PFSK-1 (cell line): ENCODE measurements at regions not wholly inside any gene's neighbourhood (a gene's known extent, or its start where the extent isn't known, plus 50 kb on each side); places are given as distances from the start of the nearest gene placed in this dataset.

Source experiments
- FOXP2 ChIP-seq: optimal IDR thresholded peaks from 2 replicates; pipeline ENCODE3; 2011; ENCODE audit warnings: borderline replicate concordance, control low read depth, inconsistent platforms; ENCODE audit not compliant: insufficient read depth; ENCODE audit errors: extremely low read length, extremely low read depth
- POLR2AphosphoS5 ChIP-seq: IDR thresholded peaks from 2 replicates; pipeline ENCODE4 v1.6.1; 2012; ENCODE audit warnings: low read depth, mild to moderate bottlenecking, control low read depth, low read length, moderate library complexity
- SIN3A ChIP-seq: IDR thresholded peaks from 2 replicates; pipeline ENCODE4 v1.6.1; 2012; ENCODE audit warnings: mild to moderate bottlenecking, low read length, moderate library complexity, borderline replicate concordance; ENCODE audit not compliant: insufficient read depth
- TAF1 ChIP-seq: IDR thresholded peaks from 2 replicates; pipeline ENCODE4 v1.6.1; 2012; ENCODE audit warnings: low read length, control low read depth, borderline replicate concordance; ENCODE audit not compliant: insufficient read depth
- TF ChIP-seq, protein P1 (sequence below), 2 experiments: IDR thresholded peaks; 2 replicates each; pipeline versions ENCODE4 v1.6.1 to v1.8.0; 2011 to 2012; ENCODE audit warnings: low read depth in 2 of 2, low read length in 2 of 2, control low read depth in 1 of 2, inconsistent platforms in 1 of 2, mild to moderate bottlenecking in 1 of 2, moderate library complexity in 1 of 2; ENCODE audit not compliant: insufficient read depth in 1 of 2

DNA sequence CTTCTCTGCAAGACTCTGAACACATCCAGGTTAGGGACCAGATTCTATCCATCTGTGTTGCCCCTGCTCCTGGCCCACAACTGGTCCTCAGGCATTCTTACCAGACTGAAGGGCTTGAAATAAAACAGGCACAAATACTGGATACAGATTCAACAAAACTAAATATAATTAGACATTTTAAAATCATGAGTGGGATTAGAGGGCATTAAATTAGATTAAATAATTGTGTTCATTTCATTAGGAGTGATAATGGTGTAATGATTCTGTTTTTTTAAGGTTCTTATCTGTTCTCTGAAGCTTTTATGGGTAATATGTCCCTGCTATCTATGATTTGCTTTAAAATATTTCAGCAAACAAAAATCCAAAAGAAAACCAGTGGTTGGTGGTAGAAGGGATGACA lies 226.5 kb downstream of the IRS1 start:
- TF ChIP-seq, protein P1, sequence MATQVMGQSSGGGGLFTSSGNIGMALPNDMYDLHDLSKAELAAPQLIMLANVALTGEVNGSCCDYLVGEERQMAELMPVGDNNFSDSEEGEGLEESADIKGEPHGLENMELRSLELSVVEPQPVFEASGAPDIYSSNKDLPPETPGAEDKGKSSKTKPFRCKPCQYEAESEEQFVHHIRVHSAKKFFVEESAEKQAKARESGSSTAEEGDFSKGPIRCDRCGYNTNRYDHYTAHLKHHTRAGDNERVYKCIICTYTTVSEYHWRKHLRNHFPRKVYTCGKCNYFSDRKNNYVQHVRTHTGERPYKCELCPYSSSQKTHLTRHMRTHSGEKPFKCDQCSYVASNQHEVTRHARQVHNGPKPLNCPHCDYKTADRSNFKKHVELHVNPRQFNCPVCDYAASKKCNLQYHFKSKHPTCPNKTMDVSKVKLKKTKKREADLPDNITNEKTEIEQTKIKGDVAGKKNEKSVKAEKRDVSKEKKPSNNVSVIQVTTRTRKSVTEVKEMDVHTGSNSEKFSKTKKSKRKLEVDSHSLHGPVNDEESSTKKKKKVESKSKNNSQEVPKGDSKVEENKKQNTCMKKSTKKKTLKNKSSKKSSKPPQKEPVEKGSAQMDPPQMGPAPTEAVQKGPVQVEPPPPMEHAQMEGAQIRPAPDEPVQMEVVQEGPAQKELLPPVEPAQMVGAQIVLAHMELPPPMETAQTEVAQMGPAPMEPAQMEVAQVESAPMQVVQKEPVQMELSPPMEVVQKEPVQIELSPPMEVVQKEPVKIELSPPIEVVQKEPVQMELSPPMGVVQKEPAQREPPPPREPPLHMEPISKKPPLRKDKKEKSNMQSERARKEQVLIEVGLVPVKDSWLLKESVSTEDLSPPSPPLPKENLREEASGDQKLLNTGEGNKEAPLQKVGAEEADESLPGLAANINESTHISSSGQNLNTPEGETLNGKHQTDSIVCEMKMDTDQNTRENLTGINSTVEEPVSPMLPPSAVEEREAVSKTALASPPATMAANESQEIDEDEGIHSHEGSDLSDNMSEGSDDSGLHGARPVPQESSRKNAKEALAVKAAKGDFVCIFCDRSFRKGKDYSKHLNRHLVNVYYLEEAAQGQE (IDR thresholded peaks at IDR 0.05; ENCODE audit: insufficient read depth in 1 of 2, low read depth in 2 of 2, low read length in 2 of 2): no peak
- TF ChIP-seq POLR2AphosphoS5 (no peak), SIN3A (no peak), TAF1 (no peak), FOXP2 (no peak)
